Sigmoid colon (tissue), 4 donors: ENCODE measurements at regions not wholly inside any gene's neighbourhood (a gene's known extent, or its start where the extent isn't known, plus 50 kb on each side); places are given as distances from the start of the nearest gene placed in this dataset.

Experiments used
- EP300 ChIP-seq, 4 donors: sonication (generic); formaldehyde crosslinking; IDR thresholded peaks; one replicate each; pipeline ENCODE4 v1.6.1; 2017; ENCODE audit warnings: antibody characterized with exemption in 4 of 4
- TF ChIP-seq, protein P1 (sequence below), 4 experiments: fragments of 450-650 bp in 3 of 4; fragments of 200-600 bp in 1 of 4; IDR thresholded peaks; one replicate each; pipeline ENCODE4 v1.5.1; 2016 to 2019; ENCODE audit warnings: antibody characterized with exemption in 4 of 4, mild to moderate bottlenecking in 3 of 4, moderate library complexity in 2 of 4

DNA sequence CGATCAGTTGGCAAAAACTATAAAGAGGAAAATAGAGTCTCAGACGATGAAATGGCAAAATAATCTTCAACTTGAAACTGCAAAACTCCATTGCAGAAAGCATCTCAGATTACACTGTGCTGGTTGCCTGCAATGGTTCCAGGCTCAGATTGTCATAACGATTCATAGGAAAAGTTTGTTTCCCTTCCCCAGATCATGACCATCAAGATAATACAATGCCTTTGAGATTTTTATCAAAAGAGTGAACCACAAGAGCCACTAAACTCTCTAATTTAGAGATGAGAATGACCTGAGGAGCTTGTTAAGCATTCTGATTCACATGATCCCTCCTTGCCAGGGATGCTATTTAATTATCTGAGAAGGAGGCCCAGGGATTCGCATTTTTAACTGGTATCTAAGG, 52.6 kb upstream of the ITGA1 start:
- TF ChIP-seq, protein P1, sequence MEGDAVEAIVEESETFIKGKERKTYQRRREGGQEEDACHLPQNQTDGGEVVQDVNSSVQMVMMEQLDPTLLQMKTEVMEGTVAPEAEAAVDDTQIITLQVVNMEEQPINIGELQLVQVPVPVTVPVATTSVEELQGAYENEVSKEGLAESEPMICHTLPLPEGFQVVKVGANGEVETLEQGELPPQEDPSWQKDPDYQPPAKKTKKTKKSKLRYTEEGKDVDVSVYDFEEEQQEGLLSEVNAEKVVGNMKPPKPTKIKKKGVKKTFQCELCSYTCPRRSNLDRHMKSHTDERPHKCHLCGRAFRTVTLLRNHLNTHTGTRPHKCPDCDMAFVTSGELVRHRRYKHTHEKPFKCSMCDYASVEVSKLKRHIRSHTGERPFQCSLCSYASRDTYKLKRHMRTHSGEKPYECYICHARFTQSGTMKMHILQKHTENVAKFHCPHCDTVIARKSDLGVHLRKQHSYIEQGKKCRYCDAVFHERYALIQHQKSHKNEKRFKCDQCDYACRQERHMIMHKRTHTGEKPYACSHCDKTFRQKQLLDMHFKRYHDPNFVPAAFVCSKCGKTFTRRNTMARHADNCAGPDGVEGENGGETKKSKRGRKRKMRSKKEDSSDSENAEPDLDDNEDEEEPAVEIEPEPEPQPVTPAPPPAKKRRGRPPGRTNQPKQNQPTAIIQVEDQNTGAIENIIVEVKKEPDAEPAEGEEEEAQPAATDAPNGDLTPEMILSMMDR (IDR thresholded peaks at IDR 0.05), result no peak
- no peak for TF ChIP-seq EP300 (IDR thresholded peaks at IDR 0.05)
